ENCODE measurements at regions not wholly inside any gene's neighbourhood (a gene's known extent, or its start where the extent isn't known, plus 50 kb on each side); places are given as distances from the start of the nearest gene placed in this dataset.

DNA sequence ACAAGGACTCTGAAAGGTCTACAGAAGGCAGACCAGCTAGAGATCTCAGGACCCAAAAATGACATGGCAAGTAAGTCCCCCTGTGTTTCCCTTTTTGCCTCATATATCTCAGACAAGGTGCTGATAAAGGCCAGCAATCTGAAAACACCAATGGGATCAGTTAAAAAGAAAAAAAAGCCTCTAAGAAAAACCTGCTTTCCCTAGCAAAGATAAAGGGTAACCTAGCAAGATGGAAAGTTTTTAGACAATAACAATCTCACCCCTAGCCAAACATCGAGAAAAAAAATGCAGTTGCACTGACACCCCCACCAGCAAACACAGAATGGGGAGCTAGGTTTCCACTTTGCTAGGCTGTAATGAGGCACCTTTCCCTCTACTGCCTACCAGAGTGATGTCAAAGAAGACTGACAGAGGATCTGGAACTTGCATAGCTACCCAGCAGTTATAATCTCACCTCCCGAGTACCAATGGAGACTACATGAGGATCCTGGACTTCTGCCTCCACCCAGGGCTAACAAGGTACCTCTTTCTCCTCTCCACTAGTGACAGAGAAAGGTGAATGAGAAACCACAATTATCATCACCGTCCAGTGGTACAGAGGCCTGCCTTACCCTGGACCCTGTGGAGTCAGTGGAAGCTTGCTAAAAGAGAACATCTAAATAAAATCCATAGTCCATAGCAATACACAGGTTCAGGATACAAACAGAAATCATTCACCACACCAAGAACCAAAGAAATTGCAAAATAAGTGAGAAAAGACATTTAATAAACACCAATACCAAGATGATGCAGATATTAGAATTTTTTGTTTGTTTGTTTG lies 240.8 kb downstream of the ARHGAP12 start:
- FAIRE-seq (no peak), DNase-seq (ENCODE audit: insufficient read length, low spot score) (no peak)
- TF ChIP-seq, protein P1, sequence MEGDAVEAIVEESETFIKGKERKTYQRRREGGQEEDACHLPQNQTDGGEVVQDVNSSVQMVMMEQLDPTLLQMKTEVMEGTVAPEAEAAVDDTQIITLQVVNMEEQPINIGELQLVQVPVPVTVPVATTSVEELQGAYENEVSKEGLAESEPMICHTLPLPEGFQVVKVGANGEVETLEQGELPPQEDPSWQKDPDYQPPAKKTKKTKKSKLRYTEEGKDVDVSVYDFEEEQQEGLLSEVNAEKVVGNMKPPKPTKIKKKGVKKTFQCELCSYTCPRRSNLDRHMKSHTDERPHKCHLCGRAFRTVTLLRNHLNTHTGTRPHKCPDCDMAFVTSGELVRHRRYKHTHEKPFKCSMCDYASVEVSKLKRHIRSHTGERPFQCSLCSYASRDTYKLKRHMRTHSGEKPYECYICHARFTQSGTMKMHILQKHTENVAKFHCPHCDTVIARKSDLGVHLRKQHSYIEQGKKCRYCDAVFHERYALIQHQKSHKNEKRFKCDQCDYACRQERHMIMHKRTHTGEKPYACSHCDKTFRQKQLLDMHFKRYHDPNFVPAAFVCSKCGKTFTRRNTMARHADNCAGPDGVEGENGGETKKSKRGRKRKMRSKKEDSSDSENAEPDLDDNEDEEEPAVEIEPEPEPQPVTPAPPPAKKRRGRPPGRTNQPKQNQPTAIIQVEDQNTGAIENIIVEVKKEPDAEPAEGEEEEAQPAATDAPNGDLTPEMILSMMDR (IDR thresholded peaks at IDR 0.05; ENCODE audit: insufficient read depth, missing control alignments): no peak

DNA sequence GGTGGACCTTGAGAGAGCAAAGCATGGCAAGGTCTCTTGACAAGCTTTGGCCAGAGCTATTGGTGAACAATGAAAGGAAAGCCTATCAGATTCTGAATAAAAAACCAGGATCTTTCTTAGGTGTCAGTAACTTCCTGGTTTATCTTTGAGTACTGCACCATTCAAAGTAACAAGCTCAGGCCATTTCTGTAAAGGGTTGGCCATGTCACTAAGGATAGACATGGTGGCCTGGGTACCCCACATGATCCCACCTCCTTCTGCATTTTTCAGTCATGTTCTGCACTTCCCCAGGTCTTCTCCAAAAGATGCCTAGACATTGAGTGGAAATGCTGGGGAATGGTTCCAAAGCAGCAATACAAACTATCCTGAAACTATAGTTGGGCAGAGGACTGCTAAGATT lies 242.0 kb downstream of the ARHGAP12 start:
- TF ChIP-seq, protein P1 (IDR thresholded peaks at IDR 0.05; ENCODE audit: insufficient read depth, missing control alignments): no peak
- no peak for FAIRE-seq
- DNase-seq (ENCODE audit: insufficient read length, low spot score): no peak

DNA sequence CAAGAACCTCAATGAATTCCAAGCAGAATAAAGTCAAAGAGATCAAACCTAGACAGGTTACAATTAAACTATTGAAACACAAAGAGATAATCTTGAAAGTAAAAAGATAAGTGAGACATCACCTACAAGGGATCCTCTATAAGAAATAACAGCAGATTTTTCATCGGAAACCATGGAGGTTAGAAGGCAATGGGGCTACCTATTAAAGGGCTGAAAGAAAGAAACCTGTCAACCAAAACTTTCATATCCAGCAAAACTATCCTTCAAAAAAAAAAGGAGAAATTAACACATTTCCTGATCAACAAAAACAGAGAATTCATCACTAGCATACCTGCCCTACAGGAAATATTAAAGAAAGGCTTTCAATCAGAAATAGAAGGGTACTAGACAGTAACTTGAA lies 244.9 kb downstream of the ARHGAP12 start:
- DNase-seq (ENCODE audit: insufficient read length, low spot score) (no peak), FAIRE-seq (no peak)
- TF ChIP-seq, protein P1 (IDR thresholded peaks at IDR 0.05; ENCODE audit: insufficient read depth, missing control alignments): no peak

DNA sequence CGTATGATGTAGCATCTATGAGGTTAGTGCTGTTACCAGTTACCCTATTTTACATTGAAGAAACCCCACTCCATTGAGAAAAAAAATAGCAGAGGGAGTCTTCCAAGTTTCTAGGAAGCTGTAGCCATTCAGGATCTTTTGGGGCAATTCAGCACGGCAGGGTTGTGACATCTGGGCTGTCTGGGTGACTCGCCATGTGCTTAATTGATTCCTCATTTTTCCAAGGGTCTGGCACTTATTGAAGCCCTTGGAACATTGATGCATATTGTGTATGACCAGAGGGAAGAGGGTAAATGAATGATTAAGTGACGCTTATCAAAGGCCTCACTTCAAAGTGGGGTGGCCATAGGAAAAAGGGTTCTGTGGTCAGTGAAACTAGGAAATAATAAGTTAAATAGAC lies 248.7 kb downstream of the ARHGAP12 start:
- DNase-seq (ENCODE audit: insufficient read length, low spot score) (no peak), FAIRE-seq (no peak)
- TF ChIP-seq, protein P1 (IDR thresholded peaks at IDR 0.05; ENCODE audit: insufficient read depth, missing control alignments): no peak

DNA sequence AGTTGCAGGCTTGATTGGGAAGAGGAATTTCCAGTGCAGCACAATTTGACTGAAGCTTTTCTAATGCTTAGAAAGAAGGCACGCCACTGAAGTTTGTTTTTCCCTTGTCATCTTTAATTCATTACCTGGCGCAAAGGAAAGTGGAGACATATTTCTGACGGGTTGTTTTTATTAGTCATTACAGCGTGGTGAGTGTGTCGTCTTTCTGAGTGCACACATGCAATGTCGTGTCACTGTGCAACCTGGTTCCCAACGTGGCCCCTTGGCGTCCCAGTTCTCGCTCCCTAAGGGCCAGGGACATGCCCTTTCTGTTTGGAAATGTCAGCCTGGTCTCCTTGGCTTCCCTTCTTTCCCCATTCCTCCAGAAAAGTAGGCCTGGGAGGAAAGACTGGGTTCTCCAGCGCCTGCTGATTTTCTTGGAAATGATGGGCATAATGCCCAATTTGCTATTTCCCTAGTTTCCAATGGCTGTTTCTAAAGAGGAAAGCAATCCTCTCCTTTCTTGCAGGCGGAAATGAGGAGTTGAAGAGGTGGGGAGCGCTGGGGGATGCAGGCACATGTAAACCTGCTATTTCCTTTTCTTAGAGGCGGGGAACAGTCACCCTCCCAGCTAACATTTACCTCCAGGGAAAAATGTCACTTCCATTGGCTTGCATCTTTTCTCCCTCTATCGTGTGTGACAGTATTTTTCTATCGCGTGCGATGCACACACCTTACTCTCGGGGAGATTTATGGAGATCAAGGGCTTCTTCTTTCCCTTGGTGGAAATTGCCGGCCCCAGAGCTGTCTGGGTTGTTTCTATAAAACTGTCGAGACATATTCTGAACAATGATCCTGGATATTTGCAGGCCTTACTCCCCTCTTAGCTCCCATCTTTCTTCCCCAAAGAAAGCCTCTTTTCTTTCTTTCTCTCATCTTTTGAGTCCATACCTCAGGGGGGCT lies 249.8 kb downstream of the ARHGAP12 start:
- FAIRE-seq: no peak
- TF ChIP-seq, protein P1 (IDR thresholded peaks at IDR 0.05; ENCODE audit: insufficient read depth, missing control alignments): no peak
- DNase-seq (ENCODE audit: insufficient read length, low spot score): no peak

DNA sequence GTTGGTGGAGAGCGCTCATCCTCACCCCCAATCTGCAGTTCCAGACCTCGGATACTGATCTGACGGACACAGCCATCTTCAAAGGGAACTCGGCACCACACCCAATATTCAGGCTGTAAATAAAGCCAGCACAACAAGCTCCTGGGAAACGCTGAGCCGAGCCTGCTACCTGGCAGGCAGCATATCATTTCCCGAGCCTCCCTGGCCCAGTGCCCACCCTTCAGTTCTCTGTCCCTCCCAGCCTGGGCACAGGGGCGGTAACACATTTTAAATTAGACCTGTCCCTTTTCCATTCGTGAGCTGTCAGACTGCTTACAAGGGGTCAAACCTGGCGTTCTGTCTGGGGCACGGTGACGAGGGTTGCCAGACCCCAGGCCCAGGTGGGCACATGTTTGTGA lies 250.5 kb downstream of the ARHGAP12 start:
- FAIRE-seq: no peak

More for the DNA sequence above, 250.5 kb downstream of the ARHGAP12 start:
- DNase-seq (ENCODE audit: insufficient read length, low spot score): no peak
- TF ChIP-seq, protein P1 (IDR thresholded peaks at IDR 0.05; ENCODE audit: insufficient read depth, missing control alignments): no peak
